ENCODE measurements at regions not wholly inside any gene's neighbourhood (a gene's known extent, or its start where the extent isn't known, plus 50 kb on each side); places are given as distances from the start of the nearest gene placed in this dataset.

GRCh38 chr4:13097971-13098370 is 386.2 kb downstream of the RAB28 start:
- intact Hi-C loops (cut with DNase I; ENCODE audit: low total_unique reads) = loop anchor here (10.0 kb wide), 1 partner anchor 887 kb away; no protein-coding TSS in a partner anchor

GRCh38 chr4:13095722-13096121 is 388.4 kb downstream of the RAB28 start:
- DNase-seq (ENCODE audit: low spot score in 2 of 2) = no peak
- no peak for TF ChIP-seq POLR2A (IDR thresholded peaks at IDR 0.05)
- TF ChIP-seq POLR2AphosphoS5 (IDR thresholded peaks at IDR 0.05) = no peak
- no peak for TF ChIP-seq CTCF (IDR thresholded peaks at IDR 0.05)
- Histone ChIP-seq H3K4me3 (no peak overlapping the region), H3K4me1 (no peaks in the 10 kb centered on the region), H3K27me3 (no peaks in the 10 kb centered on the region), H3K36me3 (no peaks in the 10 kb centered on the region), H3K9me3 (no peaks in the 10 kb centered on the region), H3K27ac (no peak overlapping the region)
- intact Hi-C loops (cut with DNase I; ENCODE audit: low total_unique reads) = loop anchor here (10.0 kb wide), 1 partner anchor 889 kb away; no protein-coding TSS in a partner anchor

More at GRCh38 chr4:13097971-13098370, 386.2 kb downstream of the RAB28 start:
- no peak overlapping the region for H3K27ac ChIP-seq
- DNase-seq (ENCODE audit: low spot score in 2 of 2) = no peak
- H3K4me1 ChIP-seq = no peaks in the 10 kb centered on the region
- H3K4me3 ChIP-seq = no peak overlapping the region
- H3K9me3 ChIP-seq = no peaks in the 10 kb centered on the region
- TF ChIP-seq CTCF (IDR thresholded peaks at IDR 0.05) (no peak), POLR2AphosphoS5 (IDR thresholded peaks at IDR 0.05) (no peak), POLR2A (IDR thresholded peaks at IDR 0.05) (no peak)
- no peaks in the 10 kb centered on the region for H3K27me3 ChIP-seq
- no peaks in the 10 kb centered on the region for H3K36me3 ChIP-seq

GRCh38 chr4:13093170-13093569 is 391.0 kb downstream of the RAB28 start:
- Histone ChIP-seq H3K27ac (no peak overlapping the region), H3K36me3 (no peaks in the 10 kb centered on the region), H3K4me1 (no peaks in the 10 kb centered on the region), H3K27me3 (no peaks in the 10 kb centered on the region), H3K9me3 (no peaks in the 10 kb centered on the region), H3K4me3 (no peak overlapping the region)
- TF ChIP-seq CTCF (IDR thresholded peaks at IDR 0.05) = no peak
- no peak for TF ChIP-seq POLR2AphosphoS5 (IDR thresholded peaks at IDR 0.05)
- no peak for TF ChIP-seq POLR2A (IDR thresholded peaks at IDR 0.05)
- no peak for DNase-seq (ENCODE audit: low spot score in 2 of 2)
- intact Hi-C loops (cut with DNase I; ENCODE audit: low total_unique reads) = loop anchor here (10.0 kb wide), 1 partner anchor 892 kb away; no protein-coding TSS in a partner anchor

- intact Hi-C loops (cut with DNase I; ENCODE audit: low total_unique reads) = loop anchor here (10.0 kb wide), 1 partner anchor 892 kb away; no protein-coding TSS in a partner anchor
- H3K36me3 ChIP-seq = no peaks in the 10 kb centered on the region
- H3K27me3 ChIP-seq = no peaks in the 10 kb centered on the region
- H3K4me3 ChIP-seq = no peak overlapping the region
- no peak overlapping the region for H3K27ac ChIP-seq
- H3K9me3 ChIP-seq = no peaks in the 10 kb centered on the region
- DNase-seq (ENCODE audit: low spot score in 2 of 2) = no peak
- TF ChIP-seq CTCF (IDR thresholded peaks at IDR 0.05) (no peak), POLR2AphosphoS5 (IDR thresholded peaks at IDR 0.05) (no peak), POLR2A (IDR thresholded peaks at IDR 0.05) (no peak)
- no peaks in the 10 kb centered on the region for H3K4me1 ChIP-seq
Measured at GRCh38 chr4:13092702-13093101, 391.4 kb downstream of the RAB28 start.

- no peak for DNase-seq (ENCODE audit: low spot score in 2 of 2)
- intact Hi-C loops (cut with DNase I; ENCODE audit: low total_unique reads) = no loop called here
- no peak overlapping the region for H3K27ac ChIP-seq
- no peaks in the 10 kb centered on the region for H3K9me3 ChIP-seq
- no peak overlapping the region for H3K4me3 ChIP-seq
- H3K4me1 ChIP-seq = no peaks in the 10 kb centered on the region
- H3K27me3 ChIP-seq = no peaks in the 10 kb centered on the region
- no peak for TF ChIP-seq POLR2A (IDR thresholded peaks at IDR 0.05)
- TF ChIP-seq POLR2AphosphoS5 (IDR thresholded peaks at IDR 0.05) = no peak
- TF ChIP-seq CTCF (IDR thresholded peaks at IDR 0.05) = no peak
- no peaks in the 10 kb centered on the region for H3K36me3 ChIP-seq
Measured at GRCh38 chr4:13089659-13089998, 394.5 kb downstream of the RAB28 start.
